Erythroblast (primary cell): ENCODE measurements at regions not wholly inside any gene's neighbourhood (a gene's known extent, or its start where the extent isn't known, plus 50 kb on each side); places are given as distances from the start of the nearest gene placed in this dataset.

ENCODE experiments used
- GATA1 ChIP-seq: IDR thresholded peaks from 2 replicates; pipeline ENCODE4 v1.6.1; 2011; ENCODE audit warnings: low read depth, mild to moderate bottlenecking, control low read depth, low read length, moderate library complexity
- POLR2A ChIP-seq: IDR thresholded peaks from 2 replicates; pipeline ENCODE4 v1.6.1; 2011; ENCODE audit warnings: mild to moderate bottlenecking, low read length

GRCh38 chr1:232578651-232579195, 51.2 kb downstream of the SIPA1L2 start:
- TF ChIP-seq POLR2A (no peak), GATA1 (no peak)
